Neural cell (in vitro differentiated cells): ENCODE measurements at regions not wholly inside any gene's neighbourhood (a gene's known extent, or its start where the extent isn't known, plus 50 kb on each side); places are given as distances from the start of the nearest gene placed in this dataset.

Source experiments
- H2AFZ ChIP-seq: fragments of 200-600, 300-800 bp; sonication (generic), shearing (Covaris generic); 2 replicates; pipeline ENCODE4 v1.6.0; 2014; ENCODE audit warnings: low read depth, mild to moderate bottlenecking, antibody characterized with exemption, low read length, moderate library complexity
- H3F3A ChIP-seq: fragments of 200-600 bp; shearing (Covaris generic); 2 replicates; pipeline ENCODE4 v1.6.1; 2016; ENCODE audit warnings: mild to moderate bottlenecking, moderate library complexity, mixed read lengths, antibody characterized with exemption, low read length; ENCODE audit not compliant: insufficient read depth, poor library complexity, severe bottlenecking
- H3K27ac ChIP-seq: fragments of 200-600, 300-800 bp; sonication (generic), shearing (Covaris generic); 2 replicates; pipeline ENCODE4 v1.5.1; 2014; ENCODE audit warnings: mild to moderate bottlenecking, low read length, moderate library complexity
- H3K27me3 ChIP-seq: fragments of 300-800, 200-600 bp; sonication (generic), shearing (Covaris generic); 2 replicates; pipeline ENCODE4 v1.6.0; 2014; ENCODE audit warnings: mild to moderate bottlenecking, low read depth, low read length, moderate library complexity; ENCODE audit not compliant: insufficient read depth
- H3K36me3 ChIP-seq: fragments of 300-800, 200-600 bp; sonication (generic), shearing (Covaris generic); 2 replicates; pipeline ENCODE4 v1.5.1; 2014; ENCODE audit warnings: mild to moderate bottlenecking, antibody characterized with exemption, low read length, moderate library complexity; ENCODE audit not compliant: insufficient read depth
- H3K4me2 ChIP-seq: fragments of 300-800, 200-600 bp; sonication (generic), shearing (Covaris generic); 2 replicates; pipeline ENCODE4 v1.6.0; 2014; ENCODE audit warnings: mild to moderate bottlenecking, low read length
- H3K4me3 ChIP-seq: fragments of 300-800, 200-600 bp; sonication (generic), shearing (Covaris generic); 2 replicates; pipeline ENCODE4 v1.5.1; 2014; ENCODE audit warnings: mild to moderate bottlenecking, low read length, moderate library complexity
- H3K79me2 ChIP-seq: fragments of 200-600 bp; shearing (Covaris generic); replicated peaks from 2 replicates; pipeline ENCODE4 v1.6.0; 2014; ENCODE audit warnings: mild to moderate bottlenecking, low read length, moderate library complexity; ENCODE audit not compliant: insufficient read depth
- H3K9ac ChIP-seq: fragments of 300-800, 200-600 bp; sonication (generic), shearing (Covaris generic); 2 replicates; pipeline ENCODE4 v1.6.1; 2016; ENCODE audit warnings: mild to moderate bottlenecking, low read length, mixed read lengths
- H3K9me2 ChIP-seq: fragments of 200-600 bp; shearing (Covaris generic); 2 replicates; pipeline ENCODE4 v1.6.1; 2016; ENCODE audit warnings: mild to moderate bottlenecking, low read length, mixed read lengths; ENCODE audit not compliant: insufficient read depth
- H3K9me3 ChIP-seq: fragments of 200-600, 300-800 bp; sonication (generic), shearing (Covaris generic); 2 replicates; pipeline ENCODE4 v1.6.1; 2016; ENCODE audit warnings: mild to moderate bottlenecking, mixed run types, low read length, moderate library complexity, mixed read lengths
- H4K20me1 ChIP-seq: fragments of 200-600 bp; shearing (Covaris generic); 2 replicates; pipeline ENCODE4 v1.6.1; 2016; ENCODE audit warnings: mild to moderate bottlenecking, mixed run types; ENCODE audit not compliant: insufficient read depth
- EP300 ChIP-seq: fragments of 450-650 bp; conservative IDR thresholded peaks from 2 replicates; pipeline ENCODE4 v1.6.1; 2014; ENCODE audit warnings: antibody characterized with exemption, mild to moderate bottlenecking, moderate library complexity; ENCODE audit not compliant: poor library complexity, severe bottlenecking
- EZH2 ChIP-seq: fragments of 200-600, 300-800 bp; shearing (Covaris generic), sonication (generic); IDR thresholded peaks from 2 replicates; pipeline ENCODE4 v1.6.1; 2014; ENCODE audit warnings: antibody characterized with exemption, low read length, borderline replicate concordance, mild to moderate bottlenecking; ENCODE audit not compliant: insufficient read depth, poor library complexity, severe bottlenecking
- MXI1 ChIP-seq: fragments of 450-650 bp; conservative IDR thresholded peaks from 2 replicates; pipeline ENCODE4 v1.6.1; 2014; ENCODE audit warnings: antibody characterized with exemption, mild to moderate bottlenecking; ENCODE audit not compliant: poor library complexity, severe bottlenecking
- POLR2AphosphoS5 ChIP-seq: IDR thresholded peaks from 2 replicates; pipeline ENCODE4 v1.6.1; 2012
- RAD21 ChIP-seq: fragments of 450-650 bp; conservative IDR thresholded peaks from 2 replicates; pipeline ENCODE4 v1.6.1; 2014; ENCODE audit warnings: antibody characterized with exemption, mild to moderate bottlenecking, moderate library complexity
- SMC3 ChIP-seq: fragments of 450-650 bp; conservative IDR thresholded peaks from 2 replicates; pipeline ENCODE4 v1.6.1; 2014; ENCODE audit warnings: antibody characterized with exemption, mild to moderate bottlenecking, moderate library complexity; ENCODE audit not compliant: poor library complexity
- TAF1 ChIP-seq: IDR thresholded peaks from 2 replicates; pipeline ENCODE4 v1.6.1; 2012; ENCODE audit warnings: low read depth
- TF ChIP-seq, protein P1 (sequence below): IDR thresholded peaks from 2 replicates; pipeline ENCODE4 v1.6.1; 2012; ENCODE audit warnings: borderline replicate concordance
- TF ChIP-seq, protein P2 (sequence below): fragments of 450-650 bp; IDR thresholded peaks from 2 replicates; pipeline ENCODE4 v1.5.1; 2014; ENCODE audit warnings: antibody characterized with exemption, mild to moderate bottlenecking, moderate library complexity; ENCODE audit not compliant: poor library complexity, severe bottlenecking

GRCh38 chr4:144575181-144575580 is 70.8 kb upstream of the HHIP start:
- no peaks in the 10 kb centered on the region for H3F3A ChIP-seq
- no peak overlapping the region for H3K9ac ChIP-seq
- TF ChIP-seq RAD21 (no peak), EZH2 (no peak), MXI1 (no peak), SMC3 (no peak)
- TF ChIP-seq, protein P1, sequence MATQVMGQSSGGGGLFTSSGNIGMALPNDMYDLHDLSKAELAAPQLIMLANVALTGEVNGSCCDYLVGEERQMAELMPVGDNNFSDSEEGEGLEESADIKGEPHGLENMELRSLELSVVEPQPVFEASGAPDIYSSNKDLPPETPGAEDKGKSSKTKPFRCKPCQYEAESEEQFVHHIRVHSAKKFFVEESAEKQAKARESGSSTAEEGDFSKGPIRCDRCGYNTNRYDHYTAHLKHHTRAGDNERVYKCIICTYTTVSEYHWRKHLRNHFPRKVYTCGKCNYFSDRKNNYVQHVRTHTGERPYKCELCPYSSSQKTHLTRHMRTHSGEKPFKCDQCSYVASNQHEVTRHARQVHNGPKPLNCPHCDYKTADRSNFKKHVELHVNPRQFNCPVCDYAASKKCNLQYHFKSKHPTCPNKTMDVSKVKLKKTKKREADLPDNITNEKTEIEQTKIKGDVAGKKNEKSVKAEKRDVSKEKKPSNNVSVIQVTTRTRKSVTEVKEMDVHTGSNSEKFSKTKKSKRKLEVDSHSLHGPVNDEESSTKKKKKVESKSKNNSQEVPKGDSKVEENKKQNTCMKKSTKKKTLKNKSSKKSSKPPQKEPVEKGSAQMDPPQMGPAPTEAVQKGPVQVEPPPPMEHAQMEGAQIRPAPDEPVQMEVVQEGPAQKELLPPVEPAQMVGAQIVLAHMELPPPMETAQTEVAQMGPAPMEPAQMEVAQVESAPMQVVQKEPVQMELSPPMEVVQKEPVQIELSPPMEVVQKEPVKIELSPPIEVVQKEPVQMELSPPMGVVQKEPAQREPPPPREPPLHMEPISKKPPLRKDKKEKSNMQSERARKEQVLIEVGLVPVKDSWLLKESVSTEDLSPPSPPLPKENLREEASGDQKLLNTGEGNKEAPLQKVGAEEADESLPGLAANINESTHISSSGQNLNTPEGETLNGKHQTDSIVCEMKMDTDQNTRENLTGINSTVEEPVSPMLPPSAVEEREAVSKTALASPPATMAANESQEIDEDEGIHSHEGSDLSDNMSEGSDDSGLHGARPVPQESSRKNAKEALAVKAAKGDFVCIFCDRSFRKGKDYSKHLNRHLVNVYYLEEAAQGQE = no peak
- TF ChIP-seq, protein P2, sequence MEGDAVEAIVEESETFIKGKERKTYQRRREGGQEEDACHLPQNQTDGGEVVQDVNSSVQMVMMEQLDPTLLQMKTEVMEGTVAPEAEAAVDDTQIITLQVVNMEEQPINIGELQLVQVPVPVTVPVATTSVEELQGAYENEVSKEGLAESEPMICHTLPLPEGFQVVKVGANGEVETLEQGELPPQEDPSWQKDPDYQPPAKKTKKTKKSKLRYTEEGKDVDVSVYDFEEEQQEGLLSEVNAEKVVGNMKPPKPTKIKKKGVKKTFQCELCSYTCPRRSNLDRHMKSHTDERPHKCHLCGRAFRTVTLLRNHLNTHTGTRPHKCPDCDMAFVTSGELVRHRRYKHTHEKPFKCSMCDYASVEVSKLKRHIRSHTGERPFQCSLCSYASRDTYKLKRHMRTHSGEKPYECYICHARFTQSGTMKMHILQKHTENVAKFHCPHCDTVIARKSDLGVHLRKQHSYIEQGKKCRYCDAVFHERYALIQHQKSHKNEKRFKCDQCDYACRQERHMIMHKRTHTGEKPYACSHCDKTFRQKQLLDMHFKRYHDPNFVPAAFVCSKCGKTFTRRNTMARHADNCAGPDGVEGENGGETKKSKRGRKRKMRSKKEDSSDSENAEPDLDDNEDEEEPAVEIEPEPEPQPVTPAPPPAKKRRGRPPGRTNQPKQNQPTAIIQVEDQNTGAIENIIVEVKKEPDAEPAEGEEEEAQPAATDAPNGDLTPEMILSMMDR = no peak
- H3K27ac ChIP-seq = no peak overlapping the region
- no peak overlapping the region for H3K4me3 ChIP-seq
- no peaks in the 10 kb centered on the region for H3K9me2 ChIP-seq
- H4K20me1 ChIP-seq = no peaks in the 10 kb centered on the region
- H3K27me3 ChIP-seq = no peaks in the 10 kb centered on the region
- no peak overlapping the region for H2AFZ ChIP-seq
- no peaks in the 10 kb centered on the region for H3K36me3 ChIP-seq
- no peaks in the 10 kb centered on the region for H3K79me2 ChIP-seq
- no peak overlapping the region for H3K4me2 ChIP-seq
- no peaks in the 10 kb centered on the region for H3K9me3 ChIP-seq

GRCh38 chr4:144578681-144579080 is 67.3 kb upstream of the HHIP start:
- Histone ChIP-seq H2AFZ (no peak overlapping the region), H3K36me3 (no peaks in the 10 kb centered on the region), H3K9me2 (no peaks in the 10 kb centered on the region), H3K9ac (no peak overlapping the region), H3K27ac (no peak overlapping the region), H3K4me2 (no peak overlapping the region), H3K4me3 (no peak overlapping the region), H4K20me1 (no peaks in the 10 kb centered on the region), H3F3A (no peaks in the 10 kb centered on the region), H3K9me3 (no peaks in the 10 kb centered on the region), H3K27me3 (no peaks in the 10 kb centered on the region), H3K79me2 (no peaks in the 10 kb centered on the region)
- TF ChIP-seq MXI1 (no peak), EZH2 (no peak), SMC3 (no peak), TAF1 (no peak), EP300 (no peak), RAD21 (no peak), POLR2AphosphoS5 (no peak)
- TF ChIP-seq, protein P2 = no peak
- TF ChIP-seq, protein P1 = no peak
